SK-N-SH (cell line): ENCODE measurements at regions not wholly inside any gene's neighbourhood (a gene's known extent, or its start where the extent isn't known, plus 50 kb on each side); places are given as distances from the start of the nearest gene placed in this dataset.

Source experiments
- CTCF ChIA-PET: fragments of 300-600, 350-600 bp; formaldehyde crosslinking; extraction: SDS; loops from one replicate; lab custom pipeline; 2021; lab: Yijun Ruan, JAX
- POLR2A ChIA-PET: fragments of 350-600 bp; sonication (Branson Sonifier 250); formaldehyde crosslinking; extraction: SDS; loops from one replicate; lab custom pipeline; 2020; ENCODE audit warnings: antibody characterized with exemption, inconsistent platforms; lab: Yijun Ruan, JAX
- DNase-seq: peaks from one replicate; pipeline ENCODE4 v3.0.0; 2012
- H2AFZ ChIP-seq: fragments of 200-600 bp; sonication (generic); 2 replicates; pipeline ENCODE4 v1.8.1; 2016; ENCODE audit warnings: antibody characterized with exemption, mild to moderate bottlenecking, low read depth
- H3F3A ChIP-seq: fragments of 200-600 bp; sonication (generic); replicated peaks from 2 replicates; pipeline ENCODE3; 2016; ENCODE audit warnings: antibody characterized with exemption, mild to moderate bottlenecking; ENCODE audit not compliant: insufficient read depth
- H3K27ac ChIP-seq, 2 experiments: fragments of 200-500 bp in 1 of 2; fragments of 200-600 bp in 1 of 2; sonication (Bioruptor generic) in 1 of 2; sonication (generic), shearing (Covaris generic) in 1 of 2; 2 replicates each; pipeline versions ENCODE4 v1.5.1 to v1.6.1; 2014 to 2016; ENCODE audit warnings: low read depth in 2 of 2, inconsistent platforms in 1 of 2, low read length in 1 of 2, mild to moderate bottlenecking in 1 of 2, mixed read lengths in 1 of 2
- H3K27me3 ChIP-seq: fragments of 200-600 bp; sonication (generic), shearing (Covaris generic); 2 replicates; pipeline ENCODE4 v1.6.1; 2016; ENCODE audit warnings: mixed run types; ENCODE audit not compliant: insufficient read depth
- H3K36me3 ChIP-seq, 2 experiments: fragments of 200-500 bp in 1 of 2; fragments of 200-600 bp in 1 of 2; sonication (Bioruptor generic) in 1 of 2; sonication (generic) in 1 of 2; replicated peaks in 1 of 2; 2 replicates each; pipeline versions ENCODE3 to v1.5.1; 2014 to 2016; ENCODE audit warnings: low read length in 1 of 2, mild to moderate bottlenecking in 1 of 2; ENCODE audit not compliant: insufficient read depth in 2 of 2, control insufficient read depth in 1 of 2
- H3K4me1 ChIP-seq, 2 experiments: fragments of 200-500 bp in 1 of 2; fragments of 200-600 bp in 1 of 2; sonication (Bioruptor generic) in 1 of 2; sonication (generic), shearing (Covaris generic) in 1 of 2; 2 replicates each; pipeline versions ENCODE4 v1.5.1 to v1.6.1; 2014 to 2016; ENCODE audit warnings: low read depth in 1 of 2, low read length in 1 of 2, mixed run types in 1 of 2; ENCODE audit not compliant: insufficient read depth in 2 of 2, control insufficient read depth in 1 of 2
- H3K4me2 ChIP-seq: fragments of 200-600 bp; sonication (generic), shearing (Covaris generic); 2 replicates; pipeline ENCODE4 v1.6.1; 2017; ENCODE audit warnings: mixed run types
- H3K4me3 ChIP-seq, 2 experiments: fragments of 200-500 bp in 1 of 2; fragments of 200-600 bp in 1 of 2; sonication (Bioruptor generic) in 1 of 2; sonication (generic), shearing (Covaris generic) in 1 of 2; 2 replicates each; pipeline versions ENCODE4 v1.5.1 to v1.8.1; 2014 to 2016; ENCODE audit warnings: low read depth in 2 of 2, inconsistent platforms in 1 of 2, low read length in 1 of 2, mild to moderate bottlenecking in 1 of 2, mixed read lengths in 1 of 2, moderate library complexity in 1 of 2
- H3K79me2 ChIP-seq: fragments of 200-600 bp; sonication (generic); 2 replicates; pipeline ENCODE4 v1.8.1; 2017; ENCODE audit warnings: mild to moderate bottlenecking; ENCODE audit not compliant: insufficient read depth
- H3K9ac ChIP-seq: fragments of 200-600 bp; sonication (generic); 2 replicates; pipeline ENCODE4 v1.6.1; 2017; ENCODE audit warnings: mixed run types
- H3K9me2 ChIP-seq: fragments of 200-600 bp; sonication (generic); 2 replicates; pipeline ENCODE4 v1.6.1; 2017; ENCODE audit warnings: mixed run types
- H3K9me3 ChIP-seq: fragments of 200-600 bp; sonication (generic); 2 replicates; pipeline ENCODE4 v1.6.1; 2017; ENCODE audit warnings: mixed run types, mild to moderate bottlenecking, moderate library complexity
- H4K20me1 ChIP-seq: fragments of 200-600 bp; sonication (generic); 2 replicates; pipeline ENCODE4 v1.6.1; 2017; ENCODE audit warnings: mild to moderate bottlenecking, mixed run types; ENCODE audit not compliant: insufficient read depth
- CHD2 ChIP-seq: fragments of 150-350 bp; IDR thresholded peaks from 2 replicates; pipeline ENCODE4 v1.6.1; 2018; ENCODE audit warnings: low read length; ENCODE audit not compliant: partially characterized antibody
- CTCF ChIP-seq: fragments of 200-600 bp; sonication (generic); IDR thresholded peaks from 2 replicates; pipeline ENCODE4 v1.6.1; 2017; ENCODE audit warnings: antibody characterized with exemption, mild to moderate bottlenecking, moderate library complexity
- FOSL2 ChIP-seq: IDR thresholded peaks from 2 replicates; pipeline ENCODE4 v1.4.0; 2012; ENCODE audit warnings: low read depth, mild to moderate bottlenecking, moderate library complexity, borderline replicate concordance
- FOXM1 ChIP-seq: IDR thresholded peaks from 2 replicates; pipeline ENCODE4 v1.4.0; 2012; ENCODE audit warnings: low read depth, mild to moderate bottlenecking
- GABPA ChIP-seq: IDR thresholded peaks from 2 replicates; pipeline ENCODE4 v1.4.0; 2012; ENCODE audit warnings: low read depth, mild to moderate bottlenecking
- JUND ChIP-seq: IDR thresholded peaks from 2 replicates; pipeline ENCODE4 v1.4.0; 2012
- MEF2A ChIP-seq: IDR thresholded peaks from 2 replicates; pipeline ENCODE4 v1.4.0; 2012; ENCODE audit warnings: low read depth, borderline replicate concordance
- NRF1 ChIP-seq: IDR thresholded peaks from 2 replicates; pipeline ENCODE4 v1.6.1; 2012; ENCODE audit warnings: low read depth, mild to moderate bottlenecking, low read length
- POLR2AphosphoS5 ChIP-seq: IDR thresholded peaks from 2 replicates; pipeline ENCODE4 v1.6.1; 2012; ENCODE audit warnings: low read depth, low read length
- RCOR1 ChIP-seq: fragments of 150-350 bp; IDR thresholded peaks from 2 replicates; pipeline ENCODE4 v1.6.1; 2017; ENCODE audit warnings: antibody characterized with exemption, low read length
- RFX5 ChIP-seq: IDR thresholded peaks from 2 replicates; pipeline ENCODE4 v1.6.1; 2012; ENCODE audit warnings: mild to moderate bottlenecking, improper control_type of control experiment, low read length
- RXRA ChIP-seq: IDR thresholded peaks from 2 replicates; pipeline ENCODE4 v1.4.0; 2012; ENCODE audit warnings: low read depth, mild to moderate bottlenecking, borderline replicate concordance
- SIN3A ChIP-seq: IDR thresholded peaks from 2 replicates; pipeline ENCODE4 v1.6.1; 2012; ENCODE audit warnings: low read depth, mild to moderate bottlenecking, low read length, moderate library complexity, borderline replicate concordance
- TEAD4 ChIP-seq: IDR thresholded peaks from 2 replicates; pipeline ENCODE4 v1.4.0; 2012; ENCODE audit warnings: mild to moderate bottlenecking, borderline replicate concordance; ENCODE audit not compliant: insufficient read depth
- USF1 ChIP-seq: IDR thresholded peaks from 2 replicates; pipeline ENCODE4 v1.4.0; 2012; ENCODE audit warnings: low read depth, borderline replicate concordance
- WGBS: methylation state at CpG from one replicate; pipeline ENCODE4 v1.1.6; 2017; ENCODE audit warnings: low lambda C conversion rate; 5-methylcytosine and 5-hydroxymethylcytosine counted together
- TF ChIP-seq, protein P1 (sequence below): IDR thresholded peaks from 2 replicates; pipeline ENCODE4 v1.4.0; 2012; ENCODE audit warnings: low read depth, borderline replicate concordance
- TF ChIP-seq, protein P2 (sequence below): IDR thresholded peaks from 2 replicates; pipeline ENCODE4 v1.6.1; 2012; ENCODE audit warnings: mild to moderate bottlenecking, low read depth, low read length, moderate library complexity
- TF ChIP-seq, protein P3 (sequence below): IDR thresholded peaks from 2 replicates; pipeline ENCODE4 v1.4.0; 2012; ENCODE audit warnings: low read depth

- H3K9ac ChIP-seq = no peak overlapping the region
- TF ChIP-seq POLR2AphosphoS5 (no peak), FOXM1 (no peak), TEAD4 (no peak), FOSL2 (no peak), RCOR1 (no peak), NRF1 (no peak), SIN3A (no peak), GABPA (no peak), RFX5 (no peak), RXRA (no peak), USF1 (no peak), CHD2 (no peak), MEF2A (no peak), CTCF (no peak), JUND (no peak)
- TF ChIP-seq, protein P1, sequence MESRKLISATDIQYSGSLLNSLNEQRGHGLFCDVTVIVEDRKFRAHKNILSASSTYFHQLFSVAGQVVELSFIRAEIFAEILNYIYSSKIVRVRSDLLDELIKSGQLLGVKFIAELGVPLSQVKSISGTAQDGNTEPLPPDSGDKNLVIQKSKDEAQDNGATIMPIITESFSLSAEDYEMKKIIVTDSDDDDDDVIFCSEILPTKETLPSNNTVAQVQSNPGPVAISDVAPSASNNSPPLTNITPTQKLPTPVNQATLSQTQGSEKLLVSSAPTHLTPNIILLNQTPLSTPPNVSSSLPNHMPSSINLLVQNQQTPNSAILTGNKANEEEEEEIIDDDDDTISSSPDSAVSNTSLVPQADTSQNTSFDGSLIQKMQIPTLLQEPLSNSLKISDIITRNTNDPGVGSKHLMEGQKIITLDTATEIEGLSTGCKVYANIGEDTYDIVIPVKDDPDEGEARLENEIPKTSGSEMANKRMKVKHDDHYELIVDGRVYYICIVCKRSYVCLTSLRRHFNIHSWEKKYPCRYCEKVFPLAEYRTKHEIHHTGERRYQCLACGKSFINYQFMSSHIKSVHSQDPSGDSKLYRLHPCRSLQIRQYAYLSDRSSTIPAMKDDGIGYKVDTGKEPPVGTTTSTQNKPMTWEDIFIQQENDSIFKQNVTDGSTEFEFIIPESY = no peak
- TF ChIP-seq, protein P2, sequence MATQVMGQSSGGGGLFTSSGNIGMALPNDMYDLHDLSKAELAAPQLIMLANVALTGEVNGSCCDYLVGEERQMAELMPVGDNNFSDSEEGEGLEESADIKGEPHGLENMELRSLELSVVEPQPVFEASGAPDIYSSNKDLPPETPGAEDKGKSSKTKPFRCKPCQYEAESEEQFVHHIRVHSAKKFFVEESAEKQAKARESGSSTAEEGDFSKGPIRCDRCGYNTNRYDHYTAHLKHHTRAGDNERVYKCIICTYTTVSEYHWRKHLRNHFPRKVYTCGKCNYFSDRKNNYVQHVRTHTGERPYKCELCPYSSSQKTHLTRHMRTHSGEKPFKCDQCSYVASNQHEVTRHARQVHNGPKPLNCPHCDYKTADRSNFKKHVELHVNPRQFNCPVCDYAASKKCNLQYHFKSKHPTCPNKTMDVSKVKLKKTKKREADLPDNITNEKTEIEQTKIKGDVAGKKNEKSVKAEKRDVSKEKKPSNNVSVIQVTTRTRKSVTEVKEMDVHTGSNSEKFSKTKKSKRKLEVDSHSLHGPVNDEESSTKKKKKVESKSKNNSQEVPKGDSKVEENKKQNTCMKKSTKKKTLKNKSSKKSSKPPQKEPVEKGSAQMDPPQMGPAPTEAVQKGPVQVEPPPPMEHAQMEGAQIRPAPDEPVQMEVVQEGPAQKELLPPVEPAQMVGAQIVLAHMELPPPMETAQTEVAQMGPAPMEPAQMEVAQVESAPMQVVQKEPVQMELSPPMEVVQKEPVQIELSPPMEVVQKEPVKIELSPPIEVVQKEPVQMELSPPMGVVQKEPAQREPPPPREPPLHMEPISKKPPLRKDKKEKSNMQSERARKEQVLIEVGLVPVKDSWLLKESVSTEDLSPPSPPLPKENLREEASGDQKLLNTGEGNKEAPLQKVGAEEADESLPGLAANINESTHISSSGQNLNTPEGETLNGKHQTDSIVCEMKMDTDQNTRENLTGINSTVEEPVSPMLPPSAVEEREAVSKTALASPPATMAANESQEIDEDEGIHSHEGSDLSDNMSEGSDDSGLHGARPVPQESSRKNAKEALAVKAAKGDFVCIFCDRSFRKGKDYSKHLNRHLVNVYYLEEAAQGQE = no peak
- TF ChIP-seq, protein P3, sequence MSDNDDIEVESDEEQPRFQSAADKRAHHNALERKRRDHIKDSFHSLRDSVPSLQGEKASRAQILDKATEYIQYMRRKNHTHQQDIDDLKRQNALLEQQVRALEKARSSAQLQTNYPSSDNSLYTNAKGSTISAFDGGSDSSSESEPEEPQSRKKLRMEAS = no peak
- TF ChIP-seq, all 33 proteins: peak for 0
- Histone ChIP-seq H3K27ac (no peak overlapping the region), H3K4me3 (no peak overlapping the region), H4K20me1 (no peaks in the 10 kb centered on the region), H3K4me1 (no peaks in the 10 kb centered on the region), H2AFZ (no peak overlapping the region), H3K9me3 (no peaks in the 10 kb centered on the region), H3K4me2 (no peak overlapping the region), H3K9me2 (no peaks in the 10 kb centered on the region), H3K79me2 (no peaks in the 10 kb centered on the region), H3F3A (no peaks in the 10 kb centered on the region), H3K27me3 (no peaks in the 10 kb centered on the region), H3K36me3 (no peaks in the 10 kb centered on the region)
- POLR2A ChIA-PET = no interaction called here
- 15% methylated on average over 1 of the region's 1 CpG for whole genome bisulfite sequencing
- CTCF ChIA-PET = no interaction called here
- no peak for DNase-seq
These were observed 140.2 kb upstream of the KCNJ6 start for GRCh38 chr21:38056481-38056880.
